Thyroid gland (tissue), 4 donors: ENCODE measurements at regions not wholly inside any gene's neighbourhood (a gene's known extent, or its start where the extent isn't known, plus 50 kb on each side); places are given as distances from the start of the nearest gene placed in this dataset.

ENCODE experiments used
- CTCF ChIP-seq, 6 experiments: fragments of 200-600 bp in 3 of 6; fragments of 450-650 bp in 3 of 6; sonication (generic) in 3 of 6; IDR thresholded peaks; one replicate each; pipeline ENCODE4 v1.5.1; 2016 to 2019; ENCODE audit warnings: antibody characterized with exemption in 6 of 6, mild to moderate bottlenecking in 2 of 6, inconsistent platforms in 1 of 6, moderate library complexity in 1 of 6
- POLR2A ChIP-seq, 2 donors: fragments of 450-650 bp; IDR thresholded peaks; one replicate each; pipeline ENCODE4 v1.6.1; 2017; ENCODE audit warnings: antibody characterized with exemption in 2 of 2, mild to moderate bottlenecking in 2 of 2, moderate library complexity in 1 of 2

- no peak for TF ChIP-seq CTCF (IDR thresholded peaks at IDR 0.05)
- TF ChIP-seq POLR2A (IDR thresholded peaks at IDR 0.05), result no peak
Measured at GRCh38 chr9:80522465-80522864, 950.7 kb downstream of the TLE4 start.
